ENCODE measurements at regions not wholly inside any gene's neighbourhood (a gene's known extent, or its start where the extent isn't known, plus 50 kb on each side); places are given as distances from the start of the nearest gene placed in this dataset.
"Not testable (repeated sequence)": the region's sequence is repeated elsewhere in the genome, so short reads cannot be mapped to it uniquely, and the experiment has no call there.

- not testable (repeated sequence) for TF ChIP-seq CTCF (conservative IDR thresholded peaks at IDR 0.05; ENCODE audit: low read depth, low read length); EZH2phosphoT487 (IDR thresholded peaks at IDR 0.05; ENCODE audit: borderline replicate concordance, low read length)
Measured at GRCh38 chr14:106329243-106329642, 802.9 kb downstream of the TMEM121 start.
